DND-41 (cell line): ENCODE measurements at regions not wholly inside any gene's neighbourhood (a gene's known extent, or its start where the extent isn't known, plus 50 kb on each side); places are given as distances from the start of the nearest gene placed in this dataset.

ENCODE experiments used
- EZH2 ChIP-seq: IDR thresholded peaks from 3 replicates; pipeline ENCODE4 v1.6.1; 2012; ENCODE audit warnings: borderline replicate concordance, low read depth, mild to moderate bottlenecking, moderate library complexity, low read length, inconsistent platforms; ENCODE audit not compliant: severe bottlenecking
- TF ChIP-seq, protein P1 (sequence below): IDR thresholded peaks from 2 replicates; pipeline ENCODE4 v1.5.1; 2012; ENCODE audit warnings: borderline replicate concordance, low read length, moderate library complexity, mild to moderate bottlenecking; ENCODE audit not compliant: poor library complexity, severe bottlenecking; ENCODE audit errors: extremely low read depth

DNA sequence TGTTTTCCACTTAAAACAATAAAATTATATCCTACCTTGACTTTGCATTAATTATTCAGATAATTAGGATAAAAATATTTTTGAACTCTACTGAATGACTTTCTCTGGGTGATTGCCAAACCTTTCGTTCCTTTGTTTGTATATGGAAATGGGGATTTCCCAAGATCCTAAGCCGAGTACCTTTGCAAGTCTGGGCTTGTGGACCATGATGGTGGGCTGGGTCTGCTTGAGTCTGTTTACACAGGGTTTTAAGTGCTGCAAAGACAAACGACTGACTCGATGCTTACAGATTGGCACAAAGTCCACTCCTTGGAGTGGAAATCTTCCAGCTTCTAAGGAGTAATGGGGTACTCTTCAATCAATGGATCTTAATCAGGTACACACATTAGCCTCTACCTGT, 659.5 kb downstream of the TSN start:
- TF ChIP-seq, protein P1, sequence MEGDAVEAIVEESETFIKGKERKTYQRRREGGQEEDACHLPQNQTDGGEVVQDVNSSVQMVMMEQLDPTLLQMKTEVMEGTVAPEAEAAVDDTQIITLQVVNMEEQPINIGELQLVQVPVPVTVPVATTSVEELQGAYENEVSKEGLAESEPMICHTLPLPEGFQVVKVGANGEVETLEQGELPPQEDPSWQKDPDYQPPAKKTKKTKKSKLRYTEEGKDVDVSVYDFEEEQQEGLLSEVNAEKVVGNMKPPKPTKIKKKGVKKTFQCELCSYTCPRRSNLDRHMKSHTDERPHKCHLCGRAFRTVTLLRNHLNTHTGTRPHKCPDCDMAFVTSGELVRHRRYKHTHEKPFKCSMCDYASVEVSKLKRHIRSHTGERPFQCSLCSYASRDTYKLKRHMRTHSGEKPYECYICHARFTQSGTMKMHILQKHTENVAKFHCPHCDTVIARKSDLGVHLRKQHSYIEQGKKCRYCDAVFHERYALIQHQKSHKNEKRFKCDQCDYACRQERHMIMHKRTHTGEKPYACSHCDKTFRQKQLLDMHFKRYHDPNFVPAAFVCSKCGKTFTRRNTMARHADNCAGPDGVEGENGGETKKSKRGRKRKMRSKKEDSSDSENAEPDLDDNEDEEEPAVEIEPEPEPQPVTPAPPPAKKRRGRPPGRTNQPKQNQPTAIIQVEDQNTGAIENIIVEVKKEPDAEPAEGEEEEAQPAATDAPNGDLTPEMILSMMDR = no peak
- no peak for TF ChIP-seq EZH2
